PC-3 (cell line): ENCODE measurements at regions not wholly inside any gene's neighbourhood (a gene's known extent, or its start where the extent isn't known, plus 50 kb on each side); places are given as distances from the start of the nearest gene placed in this dataset.

Experiments used
- CTCF ChIP-seq: fragments of 300-600 bp; sonication (generic); conservative IDR thresholded peaks from 2 replicates; pipeline ENCODE4 v1.5.1; 2017; ENCODE audit warnings: antibody characterized with exemption, low read depth, mild to moderate bottlenecking, low read length
- EZH2 ChIP-seq: fragments of 300-600 bp; sonication (generic); IDR thresholded peaks from one replicate; pipeline ENCODE4 v1.6.1; 2017; ENCODE audit warnings: antibody characterized with exemption, mild to moderate bottlenecking, low read length; ENCODE audit not compliant: unreplicated experiment
- EZH2phosphoT487 ChIP-seq: fragments of 300-600 bp; sonication (generic); IDR thresholded peaks from 2 replicates; pipeline ENCODE4 v1.6.1; 2018; ENCODE audit warnings: mild to moderate bottlenecking, antibody characterized with exemption, low read length, borderline replicate concordance

GRCh38 chr3:153290268-153291015 is 128.4 kb downstream of the RAP2B start:
- TF ChIP-seq CTCF (peak; percentile 77), EZH2phosphoT487 (no peak), EZH2 (no peak)
